WTC11 (cell line): ENCODE measurements at regions not wholly inside any gene's neighbourhood (a gene's known extent, or its start where the extent isn't known, plus 50 kb on each side); places are given as distances from the start of the nearest gene placed in this dataset.

Experiments
- ATAC-seq: fragments of 200-7000 bp; cut with Tn5 transposase; 2 replicates; pipeline ENCODE4 v1.10.0; 2021; ENCODE audit warnings: mild to moderate bottlenecking, moderate library complexity
- CTCF ChIA-PET: fragments of 300-600 bp; sonication (Branson Sonifier 250); formaldehyde crosslinking; loops from one replicate; lab custom pipeline; 2021; ENCODE audit warnings: antibody characterized with exemption; lab: Charles Lee
- POLR2A ChIA-PET: fragments of 350-600 bp; sonication (Branson Sonifier 250); formaldehyde crosslinking; loops from one replicate; lab custom pipeline; 2021; ENCODE audit warnings: antibody characterized with exemption; lab: Charles Lee
- DNase-seq: peaks from one replicate; pipeline ENCODE4 v3.0.0; 2021; ENCODE audit warnings: low spot score
- H3K27ac Mint-ChIP-seq: 2 replicates; pipeline ENCODE4 v1.8.0; 2021; ENCODE audit warnings: mixed read lengths
- H3K27me3 Mint-ChIP-seq: 2 replicates; pipeline ENCODE4 v1.8.0; 2021; ENCODE audit warnings: low read depth, mild to moderate bottlenecking, moderate library complexity, mixed read lengths
- H3K36me3 Mint-ChIP-seq: 2 replicates; pipeline ENCODE4 v1.8.0; 2021; ENCODE audit warnings: mixed read lengths
- H3K4me1 Mint-ChIP-seq: 2 replicates; pipeline ENCODE4 v1.8.0; 2022; ENCODE audit warnings: mixed read lengths
- H3K4me3 Mint-ChIP-seq: 2 replicates; pipeline ENCODE4 v1.8.0; 2021; ENCODE audit warnings: mild to moderate bottlenecking, moderate library complexity, mixed read lengths
- H3K9me3 Mint-ChIP-seq: 2 replicates; pipeline ENCODE4 v1.8.0; 2021; ENCODE audit warnings: mixed read lengths
- ATF1 ChIP-seq: sonication (generic); formaldehyde crosslinking; IDR thresholded peaks from 2 replicates; pipeline ENCODE4 v1.8.1; 2023; ENCODE audit warnings: mild to moderate bottlenecking, moderate library complexity, missing genetic modification reagents
- CDX4 ChIP-seq: fragments of 250-450 bp; sonication (Bioruptor Pico); IDR thresholded peaks from 2 replicates; pipeline ENCODE4 v1.9.0; 2021; ENCODE audit warnings: moderate library complexity, mild to moderate bottlenecking, inconsistent platforms, borderline replicate concordance
- FOXK1 ChIP-seq: sonication (generic); formaldehyde crosslinking; IDR thresholded peaks from 2 replicates; pipeline ENCODE4 v1.8.0; 2022; ENCODE audit warnings: mild to moderate bottlenecking, moderate library complexity, missing genetic modification reagents
- GRHL2 ChIP-seq: fragments of 250-450 bp; sonication (Bioruptor Pico); IDR thresholded peaks from 2 replicates; pipeline ENCODE4 v1.8.0; 2022; ENCODE audit warnings: mild to moderate bottlenecking, moderate library complexity; ENCODE audit not compliant: insufficient replicate concordance, severe bottlenecking
- MAX ChIP-seq: sonication (generic); formaldehyde crosslinking; IDR thresholded peaks from 2 replicates; pipeline ENCODE4 v1.8.0; 2022; ENCODE audit warnings: mild to moderate bottlenecking, missing genetic modification reagents
- NR1H2 ChIP-seq: sonication (generic); formaldehyde crosslinking; IDR thresholded peaks from 2 replicates; pipeline ENCODE4 v1.9.0; 2021; ENCODE audit warnings: mild to moderate bottlenecking, moderate library complexity, missing genetic modification reagents
- SMAD4 ChIP-seq: sonication (generic); formaldehyde crosslinking; IDR thresholded peaks from 2 replicates; pipeline ENCODE4 v1.8.0; 2022; ENCODE audit warnings: mild to moderate bottlenecking, missing genetic modification reagents
- TEAD4 ChIP-seq: sonication (generic); formaldehyde crosslinking; IDR thresholded peaks from 2 replicates; pipeline ENCODE4 v1.8.0; 2022; ENCODE audit warnings: mild to moderate bottlenecking, missing genetic modification reagents
- ZBTB21 ChIP-seq: sonication (generic); formaldehyde crosslinking; IDR thresholded peaks from 2 replicates; pipeline ENCODE4 v1.8.1; 2023; ENCODE audit warnings: mild to moderate bottlenecking, missing genetic modification reagents, borderline replicate concordance
- ZBTB43 ChIP-seq: sonication (generic); formaldehyde crosslinking; IDR thresholded peaks from 2 replicates; pipeline ENCODE4 v1.8.1; 2023; ENCODE audit warnings: mild to moderate bottlenecking, missing genetic modification reagents
- ZNF232 ChIP-seq: sonication (generic); formaldehyde crosslinking; IDR thresholded peaks from 2 replicates; pipeline ENCODE4 v1.8.0; 2022; ENCODE audit warnings: mild to moderate bottlenecking, missing genetic modification reagents
- ZNF317 ChIP-seq: sonication (generic); formaldehyde crosslinking; IDR thresholded peaks from 2 replicates; pipeline ENCODE4 v1.8.1; 2023; ENCODE audit warnings: low read depth, mild to moderate bottlenecking, moderate library complexity, missing genetic modification reagents, borderline replicate concordance
- ZNF416 ChIP-seq: fragments of 250-450 bp; sonication (Bioruptor Pico); IDR thresholded peaks from 2 replicates; pipeline ENCODE4 v1.9.0; 2021; ENCODE audit warnings: mild to moderate bottlenecking, inconsistent platforms
- ZNF532 ChIP-seq: fragments of 250-450 bp; sonication (Bioruptor Pico); IDR thresholded peaks from 2 replicates; pipeline ENCODE4 v1.9.0; 2021; ENCODE audit warnings: mild to moderate bottlenecking, borderline replicate concordance
- TF ChIP-seq, protein P1 (sequence below): sonication (generic); formaldehyde crosslinking; IDR thresholded peaks from 2 replicates; pipeline ENCODE4 v1.8.1; 2023; ENCODE audit warnings: mild to moderate bottlenecking, missing genetic modification reagents, moderate library complexity
- TF ChIP-seq, protein P2 (sequence below): sonication (generic); formaldehyde crosslinking; IDR thresholded peaks from 2 replicates; pipeline ENCODE4 v1.8.1; 2023; ENCODE audit warnings: mild to moderate bottlenecking, moderate library complexity, missing genetic modification reagents
- TF ChIP-seq, protein P3 (sequence below): sonication (generic); formaldehyde crosslinking; IDR thresholded peaks from 2 replicates; pipeline ENCODE4 v1.8.1; 2022; ENCODE audit warnings: low read depth, mild to moderate bottlenecking, moderate library complexity, missing genetic modification reagents, borderline replicate concordance

DNA sequence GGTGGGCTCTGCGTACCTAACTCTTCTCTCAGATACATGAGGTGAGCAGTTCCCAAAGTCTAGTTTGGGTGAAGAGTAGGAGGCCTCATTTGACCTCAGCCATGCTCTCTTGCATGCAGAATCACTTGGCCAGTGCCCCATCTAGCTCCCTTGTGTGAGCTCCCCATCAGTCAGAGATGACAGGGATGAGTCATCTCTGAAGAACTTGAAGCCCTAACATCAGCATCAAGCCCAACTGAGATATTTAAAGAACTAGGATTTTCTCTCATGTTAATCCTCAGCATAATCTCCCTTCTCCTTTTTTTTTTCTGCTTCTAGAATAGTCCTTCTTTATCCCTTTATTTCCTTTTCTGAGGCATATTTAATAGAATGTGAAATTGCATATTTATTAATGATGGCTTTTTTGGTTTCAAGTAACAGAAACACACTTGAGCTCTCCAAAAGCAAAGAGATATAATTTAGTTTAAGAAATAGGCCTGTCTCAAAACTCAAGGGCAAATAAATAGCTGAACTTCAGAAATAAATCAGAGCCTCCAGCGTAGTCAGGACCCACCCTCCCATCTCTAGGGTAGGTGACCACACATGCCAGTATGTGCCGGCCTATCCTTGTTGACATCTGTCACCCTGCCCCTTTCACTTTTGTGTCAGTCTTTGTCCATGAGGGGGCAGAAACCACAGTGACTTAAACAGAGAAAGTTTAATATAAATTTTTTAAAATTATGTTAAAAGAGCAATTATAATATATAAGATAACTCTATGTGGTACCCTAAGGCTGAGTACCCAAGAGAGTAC lies 112.3 kb downstream of the TSEN15 start:
- no peak for DNase-seq
- no peaks in the 10 kb centered on the region for H3K36me3 Mint-ChIP-seq
- no peak for TF ChIP-seq ZBTB21 (CRISPR knock-in tag)
- TF ChIP-seq ZNF532 (CRISPR knock-in tag), result no peak
- TF ChIP-seq, protein P1, sequence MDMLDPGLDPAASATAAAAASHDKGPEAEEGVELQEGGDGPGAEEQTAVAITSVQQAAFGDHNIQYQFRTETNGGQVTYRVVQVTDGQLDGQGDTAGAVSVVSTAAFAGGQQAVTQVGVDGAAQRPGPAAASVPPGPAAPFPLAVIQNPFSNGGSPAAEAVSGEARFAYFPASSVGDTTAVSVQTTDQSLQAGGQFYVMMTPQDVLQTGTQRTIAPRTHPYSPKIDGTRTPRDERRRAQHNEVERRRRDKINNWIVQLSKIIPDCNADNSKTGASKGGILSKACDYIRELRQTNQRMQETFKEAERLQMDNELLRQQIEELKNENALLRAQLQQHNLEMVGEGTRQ, result no peak
- no peak for TF ChIP-seq FOXK1
- no peak for TF ChIP-seq GRHL2 (CRISPR knock-in tag)
- no peak for TF ChIP-seq MAX (CRISPR knock-in tag)
- TF ChIP-seq NR1H2 (CRISPR knock-in tag), result no peak
- TF ChIP-seq, protein P2, sequence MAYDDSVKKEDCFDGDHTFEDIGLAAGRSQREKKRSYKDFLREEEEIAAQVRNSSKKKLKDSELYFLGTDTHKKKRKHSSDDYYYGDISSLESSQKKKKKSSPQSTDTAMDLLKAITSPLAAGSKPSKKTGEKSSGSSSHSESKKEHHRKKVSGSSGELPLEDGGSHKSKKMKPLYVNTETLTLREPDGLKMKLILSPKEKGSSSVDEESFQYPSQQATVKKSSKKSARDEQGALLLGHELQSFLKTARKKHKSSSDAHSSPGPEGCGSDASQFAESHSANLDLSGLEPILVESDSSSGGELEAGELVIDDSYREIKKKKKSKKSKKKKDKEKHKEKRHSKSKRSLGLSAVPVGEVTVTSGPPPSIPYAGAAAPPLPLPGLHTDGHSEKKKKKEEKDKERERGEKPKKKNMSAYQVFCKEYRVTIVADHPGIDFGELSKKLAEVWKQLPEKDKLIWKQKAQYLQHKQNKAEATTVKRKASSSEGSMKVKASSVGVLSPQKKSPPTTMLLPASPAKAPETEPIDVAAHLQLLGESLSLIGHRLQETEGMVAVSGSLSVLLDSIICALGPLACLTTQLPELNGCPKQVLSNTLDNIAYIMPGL (CRISPR knock-in tag), result no peak
- TF ChIP-seq ATF1, result no peak
- TF ChIP-seq CDX4 (CRISPR knock-in tag), result no peak
- no peak for TF ChIP-seq ZNF317
- TF ChIP-seq TEAD4, result no peak
- TF ChIP-seq ZBTB43 (CRISPR knock-in tag), result no peak
- no peak for TF ChIP-seq SMAD4 (CRISPR knock-in tag)
- TF ChIP-seq, protein P3, sequence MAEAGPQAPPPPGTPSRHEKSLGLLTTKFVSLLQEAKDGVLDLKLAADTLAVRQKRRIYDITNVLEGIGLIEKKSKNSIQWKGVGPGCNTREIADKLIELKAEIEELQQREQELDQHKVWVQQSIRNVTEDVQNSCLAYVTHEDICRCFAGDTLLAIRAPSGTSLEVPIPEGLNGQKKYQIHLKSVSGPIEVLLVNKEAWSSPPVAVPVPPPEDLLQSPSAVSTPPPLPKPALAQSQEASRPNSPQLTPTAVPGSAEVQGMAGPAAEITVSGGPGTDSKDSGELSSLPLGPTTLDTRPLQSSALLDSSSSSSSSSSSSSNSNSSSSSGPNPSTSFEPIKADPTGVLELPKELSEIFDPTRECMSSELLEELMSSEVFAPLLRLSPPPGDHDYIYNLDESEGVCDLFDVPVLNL (CRISPR knock-in tag), result no peak
- no peak for TF ChIP-seq ZNF416
- no peak for TF ChIP-seq ZNF232 (CRISPR knock-in tag)
- POLR2A ChIA-PET, result no interaction called here
- H3K4me1 Mint-ChIP-seq, result no peaks in the 10 kb centered on the region
- ATAC-seq, result no peak
- no peaks in the 10 kb centered on the region for H3K9me3 Mint-ChIP-seq
- H3K27ac Mint-ChIP-seq, result no peak overlapping the region
- no peak overlapping the region for H3K4me3 Mint-ChIP-seq
- CTCF ChIA-PET, result interaction anchor here (0.6 to 1.2 kb wide), 2 partner anchors 79 to 500 kb away, joined by 3 read pairs; no protein-coding TSS in a partner anchor
- H3K27me3 Mint-ChIP-seq, result no peaks in the 10 kb centered on the region
